HEK293 (cell line): ENCODE measurements at regions not wholly inside any gene's neighbourhood (a gene's known extent, or its start where the extent isn't known, plus 50 kb on each side); places are given as distances from the start of the nearest gene placed in this dataset.

Experiments used
- CTCF ChIA-PET: fragments of 350-600 bp; formaldehyde crosslinking; extraction: SDS; loops from one replicate; lab custom pipeline; 2021; ENCODE audit warnings: antibody characterized with exemption; lab: Yijun Ruan, JAX
- POLR2A ChIA-PET: fragments of 300-600 bp; formaldehyde crosslinking; extraction: SDS; loops from one replicate; lab custom pipeline; 2020; ENCODE audit warnings: antibody characterized with exemption, inconsistent platforms; lab: Yijun Ruan, JAX
- H3K27ac ChIP-seq: fragments of 200-500 bp; sonication (Bioruptor generic); 2 replicates; pipeline ENCODE4 v1.5.1; 2014; ENCODE audit warnings: low read depth, low read length, control low read depth, inconsistent platforms; ENCODE audit errors: extremely low read depth
- H3K36me3 ChIP-seq, 2 experiments: fragments of 200-500 bp in 1 of 2; sonication (Bioruptor generic) in 1 of 2; 1 replicate in 1 of 2; 2 replicates in 1 of 2; pipeline ENCODE4 v1.5.1; 2014 to 2017; ENCODE audit warnings: inconsistent platforms in 2 of 2, low read length in 2 of 2; ENCODE audit not compliant: control insufficient read depth in 2 of 2, insufficient read depth in 1 of 2
- H3K4me1 ChIP-seq: fragments of 200-500 bp; sonication (Bioruptor generic); 2 replicates; pipeline ENCODE4 v1.5.1; 2014; ENCODE audit warnings: mild to moderate bottlenecking, low read length, inconsistent platforms; ENCODE audit not compliant: control insufficient read depth, insufficient read depth
- H3K4me3 ChIP-seq: 2 replicates; pipeline ENCODE4 v1.5.1; 2011; ENCODE audit warnings: low read depth, mild to moderate bottlenecking, control low read depth, low read length, moderate library complexity
- H3K9me3 ChIP-seq: fragments of 200-500 bp; sonication (Bioruptor generic); 2 replicates; pipeline ENCODE4 v1.5.1; 2014; ENCODE audit warnings: low read depth, low read length, inconsistent platforms; ENCODE audit not compliant: control insufficient read depth, insufficient read depth
- MZF1 ChIP-seq: fragments of 450-650 bp; formaldehyde crosslinking; IDR thresholded peaks from 2 replicates; pipeline ENCODE4 v1.5.1; 2017; ENCODE audit warnings: missing biosample characterization, missing genetic modification characterization, borderline replicate concordance
- WT1 ChIP-seq: fragments of 450-650 bp; formaldehyde crosslinking; IDR thresholded peaks from 2 replicates; pipeline ENCODE4 v1.5.1; 2016; ENCODE audit warnings: missing biosample characterization, missing genetic modification characterization
- ZFP69B ChIP-seq: fragments of 450-650 bp; formaldehyde crosslinking; IDR thresholded peaks from 2 replicates; pipeline ENCODE4 v1.5.1; 2016; ENCODE audit warnings: missing biosample characterization, missing genetic modification characterization
- ZIC2 ChIP-seq: fragments of 450-650 bp; formaldehyde crosslinking; IDR thresholded peaks from 2 replicates; pipeline ENCODE4 v1.5.1; 2016; ENCODE audit warnings: missing biosample characterization, missing genetic modification characterization
- ZNF335 ChIP-seq: fragments of 450-650 bp; formaldehyde crosslinking; conservative IDR thresholded peaks from 2 replicates; pipeline ENCODE4 v1.5.1; 2016; ENCODE audit warnings: missing biosample characterization, missing genetic modification characterization
- ZNF366 ChIP-seq: fragments of 450-650 bp; formaldehyde crosslinking; conservative IDR thresholded peaks from 2 replicates; pipeline ENCODE4 v1.5.1; 2016; ENCODE audit warnings: missing biosample characterization, missing genetic modification characterization
- ZNF521 ChIP-seq: fragments of 450-650 bp; formaldehyde crosslinking; IDR thresholded peaks from 2 replicates; pipeline ENCODE4 v1.5.1; 2017; ENCODE audit warnings: missing biosample characterization, mild to moderate bottlenecking, missing genetic modification characterization
- ZNF529 ChIP-seq: fragments of 450-650 bp; formaldehyde crosslinking; IDR thresholded peaks from 2 replicates; pipeline ENCODE4 v1.5.1; 2017; ENCODE audit warnings: missing genetic modification characterization, missing biosample characterization; ENCODE audit not compliant: insufficient replicate concordance
- ZNF629 ChIP-seq: fragments of 450-650 bp; formaldehyde crosslinking; IDR thresholded peaks from 2 replicates; pipeline ENCODE4 v1.5.1; 2017; ENCODE audit warnings: missing biosample characterization, missing genetic modification characterization
- ZNF660 ChIP-seq: fragments of 450-650 bp; IDR thresholded peaks from 2 replicates; pipeline ENCODE4 v1.5.1; 2018; ENCODE audit warnings: missing biosample characterization, mild to moderate bottlenecking, missing genetic modification characterization
- ZNF776 ChIP-seq: fragments of 450-650 bp; formaldehyde crosslinking; IDR thresholded peaks from 2 replicates; pipeline ENCODE4 v1.5.0; 2017; ENCODE audit warnings: missing biosample characterization, missing genetic modification characterization, borderline replicate concordance
- ZNF777 ChIP-seq: fragments of 450-650 bp; formaldehyde crosslinking; IDR thresholded peaks from 2 replicates; pipeline ENCODE4 v1.5.1; 2017; ENCODE audit warnings: missing biosample characterization, missing genetic modification characterization, borderline replicate concordance
- TF ChIP-seq, protein P1 (sequence below): fragments of 450-650 bp; formaldehyde crosslinking; IDR thresholded peaks from 2 replicates; pipeline ENCODE4 v1.5.1; 2017; ENCODE audit warnings: missing biosample characterization, missing genetic modification characterization
- TF ChIP-seq, protein P2 (sequence below): fragments of 450-650 bp; formaldehyde crosslinking; IDR thresholded peaks from 2 replicates; pipeline ENCODE4 v1.5.1; 2016; ENCODE audit warnings: missing biosample characterization, missing genetic modification characterization
- TF ChIP-seq, protein P3 (sequence below): fragments of 450-650 bp; formaldehyde crosslinking; IDR thresholded peaks from 2 replicates; pipeline ENCODE4 v1.5.1; 2016; ENCODE audit warnings: missing biosample characterization, missing genetic modification characterization
- TF ChIP-seq, protein P4 (sequence below): fragments of 450-650 bp; formaldehyde crosslinking; IDR thresholded peaks from 2 replicates; pipeline ENCODE4 v1.5.1; 2017; ENCODE audit warnings: missing biosample characterization, missing genetic modification characterization
- TF ChIP-seq, protein P5 (sequence below): fragments of 450-650 bp; formaldehyde crosslinking; IDR thresholded peaks from 2 replicates; pipeline ENCODE4 v1.5.1; 2016; ENCODE audit warnings: missing biosample characterization, missing genetic modification characterization
- TF ChIP-seq, protein P6 (sequence below): fragments of 450-650 bp; formaldehyde crosslinking; IDR thresholded peaks from 2 replicates; pipeline ENCODE4 v1.5.1; 2016; ENCODE audit warnings: missing biosample characterization, missing genetic modification characterization, low read depth

DNA sequence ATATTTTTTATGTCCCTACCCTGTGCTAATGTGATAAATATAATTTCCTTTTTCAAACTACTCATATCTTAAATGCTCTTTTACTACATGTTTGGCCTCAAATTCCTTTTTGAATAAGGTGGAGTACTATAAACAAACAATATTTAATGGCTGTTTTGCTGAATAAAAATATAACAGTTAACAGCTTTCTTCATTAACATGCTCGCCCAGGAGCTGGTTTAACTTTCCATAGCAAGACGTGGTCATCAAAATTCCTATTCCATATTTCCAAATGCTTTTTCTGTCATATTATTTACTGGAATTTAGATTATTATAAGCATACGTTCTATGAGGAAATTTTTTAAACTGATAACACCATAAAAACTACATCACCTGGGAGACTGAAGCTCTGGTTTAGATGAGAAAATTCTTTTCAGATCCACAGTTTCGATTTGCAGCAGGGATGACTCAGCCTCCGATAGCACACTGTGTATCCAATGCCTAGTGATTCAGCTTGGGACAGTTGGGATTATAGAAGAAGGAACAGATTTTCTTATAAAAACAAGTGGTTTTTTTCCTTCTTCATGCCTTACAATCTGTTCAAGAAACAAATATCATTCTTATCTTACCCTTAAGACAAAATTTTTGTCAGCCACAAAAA lies 129.1 kb downstream of the FBXO8 start (continued):
- TF ChIP-seq, protein P1, sequence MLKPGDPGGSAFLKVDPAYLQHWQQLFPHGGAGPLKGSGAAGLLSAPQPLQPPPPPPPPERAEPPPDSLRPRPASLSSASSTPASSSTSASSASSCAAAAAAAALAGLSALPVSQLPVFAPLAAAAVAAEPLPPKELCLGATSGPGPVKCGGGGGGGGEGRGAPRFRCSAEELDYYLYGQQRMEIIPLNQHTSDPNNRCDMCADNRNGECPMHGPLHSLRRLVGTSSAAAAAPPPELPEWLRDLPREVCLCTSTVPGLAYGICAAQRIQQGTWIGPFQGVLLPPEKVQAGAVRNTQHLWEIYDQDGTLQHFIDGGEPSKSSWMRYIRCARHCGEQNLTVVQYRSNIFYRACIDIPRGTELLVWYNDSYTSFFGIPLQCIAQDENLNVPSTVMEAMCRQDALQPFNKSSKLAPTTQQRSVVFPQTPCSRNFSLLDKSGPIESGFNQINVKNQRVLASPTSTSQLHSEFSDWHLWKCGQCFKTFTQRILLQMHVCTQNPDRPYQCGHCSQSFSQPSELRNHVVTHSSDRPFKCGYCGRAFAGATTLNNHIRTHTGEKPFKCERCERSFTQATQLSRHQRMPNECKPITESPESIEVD (tag by site-specific recombination): peak; percentile 35; the same call in 1 of the 2 replicates
- TF ChIP-seq, protein P2, sequence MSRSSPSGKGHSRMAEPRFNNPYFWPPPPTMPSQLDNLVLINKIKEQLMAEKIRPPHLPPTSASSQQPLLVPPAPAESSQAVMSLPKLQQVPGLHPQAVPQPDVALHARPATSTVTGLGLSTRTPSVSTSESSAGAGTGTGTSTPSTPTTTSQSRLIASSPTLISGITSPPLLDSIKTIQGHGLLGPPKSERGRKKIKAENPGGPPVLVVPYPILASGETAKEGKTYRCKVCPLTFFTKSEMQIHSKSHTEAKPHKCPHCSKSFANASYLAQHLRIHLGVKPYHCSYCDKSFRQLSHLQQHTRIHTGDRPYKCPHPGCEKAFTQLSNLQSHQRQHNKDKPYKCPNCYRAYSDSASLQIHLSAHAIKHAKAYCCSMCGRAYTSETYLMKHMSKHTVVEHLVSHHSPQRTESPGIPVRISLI (tag by site-specific recombination): no peak
- TF ChIP-seq ZNF629 (tag by site-specific recombination) (no peak), ZNF366 (0 out of 2 replicates have a peak, but pooled peaks have one; percentile 18), ZNF529 (no peak), MZF1 (tag by site-specific recombination) (no peak), ZNF521 (tag by site-specific recombination) (no peak), ZNF660 (0 out of 2 replicates have a peak, but pooled peaks have one; percentile 35), ZIC2 (tag by site-specific recombination) (no peak), ZNF335 (tag by site-specific recombination) (peak; percentile 9), ZFP69B (tag by site-specific recombination) (no peak), ZNF776 (tag by site-specific recombination) (no peak)
- TF ChIP-seq, protein P3, sequence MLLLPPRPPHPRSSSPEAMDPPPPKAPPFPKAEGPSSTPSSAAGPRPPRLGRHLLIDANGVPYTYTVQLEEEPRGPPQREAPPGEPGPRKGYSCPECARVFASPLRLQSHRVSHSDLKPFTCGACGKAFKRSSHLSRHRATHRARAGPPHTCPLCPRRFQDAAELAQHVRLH: no peak

DNA sequence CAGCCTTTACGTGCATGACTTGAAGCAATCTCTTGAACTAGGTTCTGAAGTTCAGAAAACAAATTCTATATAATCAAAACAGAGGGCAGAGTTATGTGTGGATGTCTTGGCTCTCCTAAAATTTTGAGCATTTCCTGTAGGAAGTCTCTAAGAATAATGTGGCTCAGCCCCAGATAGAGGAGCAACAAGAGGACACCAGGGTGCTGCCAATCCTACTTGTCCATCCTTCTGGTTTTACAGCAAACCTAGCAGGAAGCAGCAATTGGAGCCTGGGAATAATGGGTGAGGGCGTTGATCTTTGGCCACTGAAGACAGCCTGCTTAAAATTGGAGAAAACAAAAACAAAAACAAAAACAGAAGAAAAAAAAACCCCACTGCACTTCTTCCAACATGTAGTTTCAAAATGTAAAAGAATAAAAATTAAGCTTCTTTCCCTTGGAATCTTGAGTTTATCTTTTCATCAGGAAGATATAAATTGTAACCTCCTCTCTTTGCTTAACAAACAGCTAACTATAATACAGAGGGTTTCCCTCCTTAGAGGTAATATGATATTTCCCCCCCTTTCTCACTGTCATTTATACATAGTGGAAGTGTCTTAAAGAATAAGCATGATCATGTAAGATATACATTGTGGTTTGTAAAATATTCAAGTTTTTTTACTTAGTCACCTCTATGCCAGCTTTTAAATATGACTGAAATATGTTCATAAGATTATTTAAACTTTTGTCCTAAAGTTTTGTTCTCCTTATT lies 130.6 kb downstream of the FBXO8 start:
- TF ChIP-seq, protein P4, sequence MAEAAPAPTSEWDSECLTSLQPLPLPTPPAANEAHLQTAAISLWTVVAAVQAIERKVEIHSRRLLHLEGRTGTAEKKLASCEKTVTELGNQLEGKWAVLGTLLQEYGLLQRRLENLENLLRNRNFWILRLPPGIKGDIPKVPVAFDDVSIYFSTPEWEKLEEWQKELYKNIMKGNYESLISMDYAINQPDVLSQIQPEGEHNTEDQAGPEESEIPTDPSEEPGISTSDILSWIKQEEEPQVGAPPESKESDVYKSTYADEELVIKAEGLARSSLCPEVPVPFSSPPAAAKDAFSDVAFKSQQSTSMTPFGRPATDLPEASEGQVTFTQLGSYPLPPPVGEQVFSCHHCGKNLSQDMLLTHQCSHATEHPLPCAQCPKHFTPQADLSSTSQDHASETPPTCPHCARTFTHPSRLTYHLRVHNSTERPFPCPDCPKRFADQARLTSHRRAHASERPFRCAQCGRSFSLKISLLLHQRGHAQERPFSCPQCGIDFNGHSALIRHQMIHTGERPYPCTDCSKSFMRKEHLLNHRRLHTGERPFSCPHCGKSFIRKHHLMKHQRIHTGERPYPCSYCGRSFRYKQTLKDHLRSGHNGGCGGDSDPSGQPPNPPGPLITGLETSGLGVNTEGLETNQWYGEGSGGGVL: 0 out of 2 replicates have a peak, but pooled peaks have one; percentile 19
- peak; percentile 53 for TF ChIP-seq WT1
- TF ChIP-seq, protein P5, sequence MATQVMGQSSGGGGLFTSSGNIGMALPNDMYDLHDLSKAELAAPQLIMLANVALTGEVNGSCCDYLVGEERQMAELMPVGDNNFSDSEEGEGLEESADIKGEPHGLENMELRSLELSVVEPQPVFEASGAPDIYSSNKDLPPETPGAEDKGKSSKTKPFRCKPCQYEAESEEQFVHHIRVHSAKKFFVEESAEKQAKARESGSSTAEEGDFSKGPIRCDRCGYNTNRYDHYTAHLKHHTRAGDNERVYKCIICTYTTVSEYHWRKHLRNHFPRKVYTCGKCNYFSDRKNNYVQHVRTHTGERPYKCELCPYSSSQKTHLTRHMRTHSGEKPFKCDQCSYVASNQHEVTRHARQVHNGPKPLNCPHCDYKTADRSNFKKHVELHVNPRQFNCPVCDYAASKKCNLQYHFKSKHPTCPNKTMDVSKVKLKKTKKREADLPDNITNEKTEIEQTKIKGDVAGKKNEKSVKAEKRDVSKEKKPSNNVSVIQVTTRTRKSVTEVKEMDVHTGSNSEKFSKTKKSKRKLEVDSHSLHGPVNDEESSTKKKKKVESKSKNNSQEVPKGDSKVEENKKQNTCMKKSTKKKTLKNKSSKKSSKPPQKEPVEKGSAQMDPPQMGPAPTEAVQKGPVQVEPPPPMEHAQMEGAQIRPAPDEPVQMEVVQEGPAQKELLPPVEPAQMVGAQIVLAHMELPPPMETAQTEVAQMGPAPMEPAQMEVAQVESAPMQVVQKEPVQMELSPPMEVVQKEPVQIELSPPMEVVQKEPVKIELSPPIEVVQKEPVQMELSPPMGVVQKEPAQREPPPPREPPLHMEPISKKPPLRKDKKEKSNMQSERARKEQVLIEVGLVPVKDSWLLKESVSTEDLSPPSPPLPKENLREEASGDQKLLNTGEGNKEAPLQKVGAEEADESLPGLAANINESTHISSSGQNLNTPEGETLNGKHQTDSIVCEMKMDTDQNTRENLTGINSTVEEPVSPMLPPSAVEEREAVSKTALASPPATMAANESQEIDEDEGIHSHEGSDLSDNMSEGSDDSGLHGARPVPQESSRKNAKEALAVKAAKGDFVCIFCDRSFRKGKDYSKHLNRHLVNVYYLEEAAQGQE (tag by site-specific recombination): no peak
- TF ChIP-seq ZNF777 (tag by site-specific recombination): no peak
- TF ChIP-seq ZNF335 (tag by site-specific recombination): peak; percentile 65
- TF ChIP-seq, protein P6, sequence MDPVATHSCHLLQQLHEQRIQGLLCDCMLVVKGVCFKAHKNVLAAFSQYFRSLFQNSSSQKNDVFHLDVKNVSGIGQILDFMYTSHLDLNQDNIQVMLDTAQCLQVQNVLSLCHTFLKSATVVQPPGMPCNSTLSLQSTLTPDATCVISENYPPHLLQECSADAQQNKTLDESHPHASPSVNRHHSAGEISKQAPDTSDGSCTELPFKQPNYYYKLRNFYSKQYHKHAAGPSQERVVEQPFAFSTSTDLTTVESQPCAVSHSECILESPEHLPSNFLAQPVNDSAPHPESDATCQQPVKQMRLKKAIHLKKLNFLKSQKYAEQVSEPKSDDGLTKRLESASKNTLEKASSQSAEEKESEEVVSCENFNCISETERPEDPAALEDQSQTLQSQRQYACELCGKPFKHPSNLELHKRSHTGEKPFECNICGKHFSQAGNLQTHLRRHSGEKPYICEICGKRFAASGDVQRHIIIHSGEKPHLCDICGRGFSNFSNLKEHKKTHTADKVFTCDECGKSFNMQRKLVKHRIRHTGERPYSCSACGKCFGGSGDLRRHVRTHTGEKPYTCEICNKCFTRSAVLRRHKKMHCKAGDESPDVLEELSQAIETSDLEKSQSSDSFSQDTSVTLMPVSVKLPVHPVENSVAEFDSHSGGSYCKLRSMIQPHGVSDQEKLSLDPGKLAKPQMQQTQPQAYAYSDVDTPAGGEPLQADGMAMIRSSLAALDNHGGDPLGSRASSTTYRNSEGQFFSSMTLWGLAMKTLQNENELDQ (tag by site-specific recombination): no peak
- Histone ChIP-seq H3K27ac (no peak overlapping the region), H3K4me3 (no peak overlapping the region), H3K36me3 (no peaks in the 10 kb centered on the region), H3K9me3 (no peaks in the 10 kb centered on the region), H3K4me1 (peaks cover 15% of the 10 kb centered on the region)
- ChIA-PET POLR2A (no interaction called here), CTCF (interaction anchor here (0.7 to 2.0 kb wide), 5 partner anchors 8 to 942 kb away, joined by 3 to 7 read pairs (median 3); no protein-coding TSS in a partner anchor)
